ENCODE measurements at regions not wholly inside any gene's neighbourhood (a gene's known extent, or its start where the extent isn't known, plus 50 kb on each side); places are given as distances from the start of the nearest gene placed in this dataset.

- H3K4me3 Mint-ChIP-seq (ENCODE audit: unreplicated experiment), result no peak overlapping the region
- no peak overlapping the region for H3K27ac Mint-ChIP-seq (ENCODE audit: unreplicated experiment)
- no peak for TF ChIP-seq CTCF (IDR thresholded peaks at IDR 0.05)
- no peak for DNase-seq (ENCODE audit: extremely low spot score, unreplicated experiment)
- no peaks in the 10 kb centered on the region for H3K9me3 Mint-ChIP-seq (ENCODE audit: unreplicated experiment)
- H3K36me3 Mint-ChIP-seq (ENCODE audit: unreplicated experiment), result no peaks in the 10 kb centered on the region
- peaks cover 34% of the 10 kb centered on the region for H3K4me1 Mint-ChIP-seq (ENCODE audit: unreplicated experiment)
- no peaks in the 10 kb centered on the region for H3K27me3 Mint-ChIP-seq (ENCODE audit: unreplicated experiment)
These were observed 227.5 kb upstream of the FAM83B start for GRCh38 chr6:54619102-54619501.

DNA sequence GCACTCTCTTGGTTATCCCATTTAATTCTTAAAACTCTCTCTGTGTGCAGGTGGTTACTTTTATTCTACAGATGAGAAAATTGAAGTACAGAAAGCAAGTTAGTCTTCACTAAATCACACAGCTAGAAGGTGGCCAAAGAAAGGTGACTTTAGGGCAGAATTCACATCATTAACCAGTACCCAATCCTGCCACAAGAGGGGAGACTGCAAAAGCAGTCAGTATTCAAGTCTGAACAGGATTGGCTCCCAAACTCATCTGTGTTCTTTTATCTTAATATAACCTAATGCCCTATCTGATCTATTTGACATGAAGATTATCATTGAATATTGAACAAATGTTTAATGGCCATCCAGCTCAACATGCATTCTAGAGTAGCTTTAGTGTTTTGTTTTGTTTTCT is 225.3 kb upstream of the FAM83B start:
- H3K27ac Mint-ChIP-seq (ENCODE audit: unreplicated experiment), result no peak overlapping the region
- H3K27me3 Mint-ChIP-seq (ENCODE audit: unreplicated experiment), result no peaks in the 10 kb centered on the region
- no peaks in the 10 kb centered on the region for H3K36me3 Mint-ChIP-seq (ENCODE audit: unreplicated experiment)
- peaks cover 30% of the 10 kb centered on the region for H3K4me1 Mint-ChIP-seq (ENCODE audit: unreplicated experiment)
- H3K9me3 Mint-ChIP-seq (ENCODE audit: unreplicated experiment), result no peaks in the 10 kb centered on the region
- peak; percentile 34 for TF ChIP-seq CTCF (IDR thresholded peaks at IDR 0.05)
- no peak overlapping the region for H3K4me3 Mint-ChIP-seq (ENCODE audit: unreplicated experiment)
- no peak for DNase-seq (ENCODE audit: extremely low spot score, unreplicated experiment)

- TF ChIP-seq CTCF (IDR thresholded peaks at IDR 0.05), result no peak
- Mint-ChIP-seq H3K27ac (ENCODE audit: unreplicated experiment) (no peak overlapping the region), H3K27me3 (ENCODE audit: unreplicated experiment) (no peaks in the 10 kb centered on the region), H3K4me3 (ENCODE audit: unreplicated experiment) (no peak overlapping the region), H3K9me3 (ENCODE audit: unreplicated experiment) (no peaks in the 10 kb centered on the region), H3K4me1 (ENCODE audit: unreplicated experiment) (peaks cover 3% of the 10 kb centered on the region), H3K36me3 (ENCODE audit: unreplicated experiment) (no peaks in the 10 kb centered on the region)
- DNase-seq (ENCODE audit: extremely low spot score, unreplicated experiment), result no peak
These were observed 222.4 kb upstream of the FAM83B start for GRCh38 chr6:54624216-54624615.

DNA sequence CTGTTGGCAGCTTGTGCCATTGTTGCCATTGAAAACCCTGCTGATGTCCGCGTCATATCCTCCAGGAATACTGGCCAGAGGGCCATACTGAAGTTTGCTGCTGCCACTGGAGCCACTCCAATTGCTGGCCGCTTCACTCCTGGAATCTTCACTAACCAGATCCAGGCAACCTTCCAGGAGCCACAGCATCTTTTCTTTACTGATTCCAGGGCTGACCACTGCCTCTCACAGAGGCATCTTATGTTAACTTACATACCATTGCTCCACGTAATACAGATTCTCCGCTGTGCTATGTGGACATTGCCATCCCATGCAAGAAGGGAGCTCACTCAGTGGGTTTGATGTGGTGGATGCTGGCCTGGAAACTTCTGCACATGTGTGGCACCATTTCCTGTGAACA is 221.8 kb upstream of the FAM83B start:
- Mint-ChIP-seq H3K27me3 (ENCODE audit: unreplicated experiment) (no peaks in the 10 kb centered on the region), H3K36me3 (ENCODE audit: unreplicated experiment) (no peaks in the 10 kb centered on the region), H3K27ac (ENCODE audit: unreplicated experiment) (no peak overlapping the region), H3K4me1 (ENCODE audit: unreplicated experiment) (no peaks in the 10 kb centered on the region), H3K9me3 (ENCODE audit: unreplicated experiment) (no peaks in the 10 kb centered on the region), H3K4me3 (ENCODE audit: unreplicated experiment) (no peak overlapping the region)
- no peak for TF ChIP-seq CTCF (IDR thresholded peaks at IDR 0.05)
- DNase-seq (ENCODE audit: extremely low spot score, unreplicated experiment), result no peak

GRCh38 chr6:54629131-54629530 is 217.4 kb upstream of the FAM83B start:
- H3K9me3 Mint-ChIP-seq (ENCODE audit: unreplicated experiment), result no peaks in the 10 kb centered on the region
- no peak overlapping the region for H3K4me3 Mint-ChIP-seq (ENCODE audit: unreplicated experiment)
- no peaks in the 10 kb centered on the region for H3K4me1 Mint-ChIP-seq (ENCODE audit: unreplicated experiment)
- TF ChIP-seq CTCF (IDR thresholded peaks at IDR 0.05), result no peak
- no peaks in the 10 kb centered on the region for H3K27me3 Mint-ChIP-seq (ENCODE audit: unreplicated experiment)
- DNase-seq (ENCODE audit: extremely low spot score, unreplicated experiment), result no peak
- no peaks in the 10 kb centered on the region for H3K36me3 Mint-ChIP-seq (ENCODE audit: unreplicated experiment)
- no peak overlapping the region for H3K27ac Mint-ChIP-seq (ENCODE audit: unreplicated experiment)
